ENCODE measurements at regions not wholly inside any gene's neighbourhood (a gene's known extent, or its start where the extent isn't known, plus 50 kb on each side); places are given as distances from the start of the nearest gene placed in this dataset.

- Mint-ChIP-seq H3K9me3 (peaks cover 0 to 5% (median 1%) of the 10 kb centered on the region in 7 donors), H3K4me1 (no peaks in the 10 kb centered on the region), H3K27me3 (ENCODE audit: low read depth in 3 of 3) (peaks cover 0 to 5% (median 0%) of the 10 kb centered on the region in 3 donors), H3K36me3 (no peaks in the 10 kb centered on the region), H3K27ac (no peak overlapping the region), H3K4me3 (no peak overlapping the region)
- Histone ChIP-seq H3K9me3 (replicated peaks in 1 of 2; ENCODE audit: control insufficient read depth in 1 of 2, insufficient read depth in 1 of 2, low read length in 2 of 2) (no peaks in the 10 kb centered on the region), H4K20me1 (ENCODE audit: insufficient read depth, low read length) (no peaks in the 10 kb centered on the region), H3K36me3 (replicated peaks in 1 of 2; ENCODE audit: control insufficient read depth in 1 of 2, insufficient read depth in 2 of 2, low read length in 2 of 2) (no peaks in the 10 kb centered on the region), H3K4me2 (replicated peaks; ENCODE audit: extremely low read depth, low read length, poor library complexity, severe bottlenecking) (no peak overlapping the region), H3K27me3 (ENCODE audit: control insufficient read depth in 2 of 2, insufficient read depth in 2 of 2, low read length in 2 of 2) (no peaks in the 10 kb centered on the region), H3K4me3 (replicated peaks in 1 of 3; ENCODE audit: low read depth in 2 of 3, low read length in 3 of 3) (no peak overlapping the region), H3K27ac (ENCODE audit: low read depth in 1 of 2, low read length in 2 of 2) (no peak overlapping the region), H3K9ac (ENCODE audit: insufficient read depth, low read length, poor library complexity, severe bottlenecking) (no peak overlapping the region), H3K4me1 (ENCODE audit: control insufficient read depth in 1 of 2, insufficient read depth in 2 of 2, low read length in 2 of 2) (no peaks in the 10 kb centered on the region), H3K79me2 (ENCODE audit: insufficient read depth, low read length) (no peaks in the 10 kb centered on the region), H2AFZ (ENCODE audit: insufficient read depth, low read depth, low read length, poor library complexity, severe bottlenecking) (no peak overlapping the region)
- no peak for TF ChIP-seq CTCF (IDR thresholded peaks at IDR 0.05)
- 83% methylated on average over 1 of the region's 3 CpGs for WGBS (ENCODE audit: insufficient coverage)
- intact Hi-C loops (cut with micrococcal nuclease) = no loop called here
- DNase-seq = no peak
Measured at GRCh38 chr4:120144634-120145033, 78.0 kb upstream of the MAD2L1 start.

- Mint-ChIP-seq H3K9me3 (peaks cover 0 to 7% (median 3%) of the 10 kb centered on the region in 7 donors), H3K27me3 (ENCODE audit: low read depth in 3 of 3) (peaks cover 0 to 5% (median 0%) of the 10 kb centered on the region in 3 donors), H3K36me3 (no peaks in the 10 kb centered on the region), H3K4me3 (no peak overlapping the region), H3K27ac (no peak overlapping the region), H3K4me1 (no peaks in the 10 kb centered on the region)
- H2AFZ ChIP-seq (ENCODE audit: insufficient read depth, low read depth, low read length, poor library complexity, severe bottlenecking) = no peak overlapping the region
- H3K27ac ChIP-seq (ENCODE audit: low read depth in 1 of 2, low read length in 2 of 2) = no peak overlapping the region
- DNase-seq = no peak
- no peak overlapping the region for H3K9ac ChIP-seq (ENCODE audit: insufficient read depth, low read length, poor library complexity, severe bottlenecking)
- H3K79me2 ChIP-seq (ENCODE audit: insufficient read depth, low read length) = no peaks in the 10 kb centered on the region
- no peak for TF ChIP-seq CTCF (IDR thresholded peaks at IDR 0.05)
- H3K36me3 ChIP-seq (replicated peaks in 1 of 2; ENCODE audit: control insufficient read depth in 1 of 2, insufficient read depth in 2 of 2, low read length in 2 of 2) = no peaks in the 10 kb centered on the region
- H3K27me3 ChIP-seq (ENCODE audit: control insufficient read depth in 2 of 2, insufficient read depth in 2 of 2, low read length in 2 of 2) = no peaks in the 10 kb centered on the region
- no peak overlapping the region for H3K4me2 ChIP-seq (replicated peaks; ENCODE audit: extremely low read depth, low read length, poor library complexity, severe bottlenecking)
- no peaks in the 10 kb centered on the region for H4K20me1 ChIP-seq (ENCODE audit: insufficient read depth, low read length)
- H3K4me3 ChIP-seq (replicated peaks in 1 of 3; ENCODE audit: low read depth in 2 of 3, low read length in 3 of 3) = no peak overlapping the region
- 85% methylated on average over 5 of the region's 5 CpGs for WGBS (ENCODE audit: insufficient coverage)
- H3K9me3 ChIP-seq (replicated peaks in 1 of 2; ENCODE audit: control insufficient read depth in 1 of 2, insufficient read depth in 1 of 2, low read length in 2 of 2) = no peaks in the 10 kb centered on the region
- H3K4me1 ChIP-seq (ENCODE audit: control insufficient read depth in 1 of 2, insufficient read depth in 2 of 2, low read length in 2 of 2) = no peaks in the 10 kb centered on the region
- intact Hi-C loops (cut with micrococcal nuclease) = no loop called here
Measured at GRCh38 chr4:120144041-120144440, 77.4 kb upstream of the MAD2L1 start.
